Amygdala (tissue), 56 donors: ENCODE measurements at regions not wholly inside any gene's neighbourhood (a gene's known extent, or its start where the extent isn't known, plus 50 kb on each side); places are given as distances from the start of the nearest gene placed in this dataset.
A peak's percentile ranks its signal among the peaks of the same experiment; 100 is the strongest.
"Not testable (repeated sequence)": the region's sequence is repeated elsewhere in the genome, so short reads cannot be mapped to it uniquely, and the experiment has no call there.

Source experiments
- DNase-seq, 56 donors: peaks; one replicate each; lab custom pipeline; 2025; lab: John Stamatoyannopoulos, UW

- DNase-seq, result no peak
Observed at GRCh38 chr3:5035113-5035512, 55.9 kb downstream of the BHLHE40 start.

- DNase-seq, result no peak
Observed at GRCh38 chr3:5035692-5036391, 56.6 kb downstream of the BHLHE40 start.

DNA sequence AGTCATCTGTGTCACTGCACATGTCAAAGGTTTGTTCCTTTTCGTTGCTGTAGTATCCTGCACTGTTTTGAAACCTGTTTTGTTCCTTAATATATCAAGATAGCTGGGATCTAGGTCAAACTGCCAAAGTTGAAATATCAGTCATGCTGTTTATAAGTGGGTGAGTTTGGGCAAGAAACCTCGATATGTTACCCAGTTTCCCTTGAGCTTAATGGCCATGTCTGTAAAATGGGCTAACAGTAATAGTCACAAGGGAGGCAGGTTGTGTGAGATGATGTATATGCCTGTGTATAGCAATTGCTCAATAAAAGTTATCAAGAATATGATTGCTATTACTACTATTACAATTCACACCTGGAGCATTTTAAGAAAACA, 57.1 kb downstream of the BHLHE40 start:
- DNase-seq, result no peak

DNA sequence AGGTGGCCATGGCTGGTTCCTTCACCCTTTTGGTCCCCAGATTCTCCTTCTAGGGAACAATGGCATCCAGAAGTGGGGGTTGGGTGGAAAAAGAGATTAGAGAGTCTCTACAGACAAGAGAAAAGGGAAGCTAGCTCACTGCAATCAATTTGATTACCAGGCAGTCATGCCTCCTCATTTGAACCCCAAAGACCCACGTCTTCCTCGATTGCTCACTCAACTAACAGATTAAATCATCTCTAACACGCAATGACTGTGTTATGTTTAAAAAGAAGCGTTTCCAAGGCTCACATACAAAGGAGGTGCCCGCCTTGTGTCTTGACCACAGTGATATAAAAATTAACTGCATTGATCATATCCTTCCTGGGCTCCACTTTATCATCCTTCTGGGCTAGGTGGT, 57.6 kb downstream of the BHLHE40 start:
- DNase-seq, result no peak

DNA sequence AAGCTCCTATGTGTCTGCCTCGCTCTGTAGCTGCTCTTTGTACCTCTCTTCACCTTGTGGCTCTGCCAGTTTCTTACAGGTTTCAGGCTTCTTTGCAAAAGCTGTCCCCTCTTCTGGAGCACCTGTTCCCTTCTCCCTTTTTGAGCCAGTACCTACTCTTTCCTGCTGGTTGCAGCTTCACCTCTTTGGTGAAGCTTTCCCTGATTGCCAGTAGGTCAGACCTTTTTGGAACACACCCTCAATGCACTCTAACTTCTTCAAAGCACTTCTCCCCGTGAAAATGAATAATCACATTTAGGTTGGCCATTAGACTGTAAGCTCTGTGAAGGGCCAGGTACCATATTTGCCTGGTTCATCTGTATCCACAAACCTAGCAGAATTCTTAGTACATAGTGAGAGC, 60.3 kb downstream of the BHLHE40 start:
- DNase-seq, result no peak

DNA sequence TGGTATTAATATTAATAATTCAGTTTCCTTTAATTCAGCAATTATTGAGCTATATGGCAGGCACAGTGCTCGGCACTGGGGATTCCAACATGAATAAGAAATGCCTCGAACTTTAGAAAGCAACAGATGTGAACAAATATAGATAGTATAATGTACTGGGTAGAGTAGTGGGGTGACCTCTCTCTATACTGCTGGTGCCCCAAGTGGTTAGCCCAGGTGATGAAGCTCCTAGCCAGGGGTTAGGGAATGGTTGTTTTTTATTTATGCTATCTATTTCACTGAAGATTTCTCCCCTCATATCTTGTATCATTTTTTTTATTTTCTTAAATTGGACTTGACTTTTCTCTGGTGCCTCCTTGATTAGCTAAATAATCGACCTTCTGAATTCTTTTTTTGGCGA, 62.1 kb downstream of the BHLHE40 start:
- DNase-seq, result no peak

DNA sequence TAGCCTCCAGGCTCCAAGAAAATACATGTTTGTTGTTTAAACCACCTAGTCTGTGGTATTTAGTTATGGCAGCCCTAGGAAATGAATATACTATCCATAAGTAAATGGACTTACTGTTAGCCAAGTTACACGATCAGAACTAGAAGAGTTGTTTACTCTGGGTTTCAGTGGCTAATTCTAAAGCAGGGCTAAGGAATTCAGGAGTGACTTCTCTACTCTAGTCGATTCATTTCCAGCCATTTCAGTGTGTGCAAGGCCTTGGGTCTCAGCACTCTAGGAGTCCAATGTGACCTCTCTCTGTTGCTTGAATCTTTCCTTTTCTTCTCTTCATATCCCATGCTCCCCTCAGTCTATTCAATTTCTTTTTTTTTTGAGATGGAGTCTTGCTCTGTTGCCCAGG, 66.7 kb downstream of the BHLHE40 start:
- no peak for DNase-seq

GRCh38 chr3:5047764-5048419, 68.7 kb downstream of the BHLHE40 start:
- DNase-seq, result no peak

DNA sequence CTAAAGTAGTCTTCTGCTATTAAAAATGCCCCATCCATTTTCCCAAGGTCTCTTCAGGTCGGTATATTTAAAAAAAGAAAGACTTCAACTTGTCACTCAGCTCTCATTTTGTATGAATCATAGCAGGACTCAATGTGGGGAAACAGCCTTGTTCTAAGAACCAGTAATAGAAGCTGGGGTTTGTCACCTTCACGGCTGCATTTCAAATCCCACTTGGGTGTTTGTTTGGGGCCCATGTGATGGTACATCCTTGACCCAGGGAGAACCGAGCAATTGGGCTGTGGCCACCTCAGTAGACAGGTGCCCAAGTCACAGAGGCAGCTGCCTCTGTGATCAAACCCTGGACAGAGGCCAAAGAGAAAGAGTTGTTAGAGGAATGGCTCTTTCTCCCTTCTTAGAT, 70.3 kb upstream of the ARL8B start:
- no peak for DNase-seq

GRCh38 chr3:5052247-5052646, 69.8 kb upstream of the ARL8B start:
- DNase-seq, result no peak

- peak in 1 of 56 donors; percentile 15 for DNase-seq
Observed at GRCh38 chr3:5053021-5053831, 68.9 kb upstream of the ARL8B start.

DNA sequence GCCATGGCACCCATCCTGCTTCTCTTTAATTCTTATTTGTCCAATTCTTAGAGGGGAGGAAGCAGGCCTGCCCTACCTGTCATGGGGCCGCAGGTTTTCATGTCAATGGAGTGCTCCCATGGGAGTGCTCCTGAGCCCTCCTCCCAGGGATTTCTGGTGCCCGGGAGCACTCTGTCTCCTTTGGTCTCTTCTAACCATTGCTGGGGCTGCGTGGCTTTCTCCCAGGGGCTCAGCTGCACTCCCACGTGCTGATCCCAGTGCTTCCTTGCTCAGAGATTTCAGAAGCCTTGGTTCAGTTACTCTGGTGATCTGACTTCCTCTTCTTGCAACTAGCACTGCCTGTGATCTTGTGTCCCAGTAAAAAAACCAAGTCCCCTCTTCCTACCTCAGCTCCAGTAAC, 68.0 kb upstream of the ARL8B start:
- DNase-seq, result peak in 1 of 56 donors; percentile 10

DNA sequence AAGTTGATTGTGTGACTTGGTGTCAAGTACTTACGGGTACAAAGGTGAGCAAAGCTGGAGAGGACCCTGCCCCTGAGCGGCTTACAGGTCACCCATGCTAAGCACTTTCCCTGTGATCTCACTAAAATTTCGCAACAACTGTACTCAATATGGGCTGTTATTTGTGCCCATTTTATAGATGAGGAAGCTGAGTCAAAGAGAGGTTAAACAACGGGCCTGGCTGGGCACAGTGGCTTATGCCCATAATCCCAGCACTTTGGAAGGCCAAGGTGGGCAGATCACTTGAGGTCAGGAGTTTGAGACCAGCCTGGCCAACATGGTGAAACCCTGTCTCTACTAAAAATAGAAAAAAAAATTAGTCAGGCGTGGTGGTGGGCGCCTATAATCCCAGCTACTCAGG, 67.5 kb upstream of the ARL8B start:
- not testable (repeated sequence) for DNase-seq

DNA sequence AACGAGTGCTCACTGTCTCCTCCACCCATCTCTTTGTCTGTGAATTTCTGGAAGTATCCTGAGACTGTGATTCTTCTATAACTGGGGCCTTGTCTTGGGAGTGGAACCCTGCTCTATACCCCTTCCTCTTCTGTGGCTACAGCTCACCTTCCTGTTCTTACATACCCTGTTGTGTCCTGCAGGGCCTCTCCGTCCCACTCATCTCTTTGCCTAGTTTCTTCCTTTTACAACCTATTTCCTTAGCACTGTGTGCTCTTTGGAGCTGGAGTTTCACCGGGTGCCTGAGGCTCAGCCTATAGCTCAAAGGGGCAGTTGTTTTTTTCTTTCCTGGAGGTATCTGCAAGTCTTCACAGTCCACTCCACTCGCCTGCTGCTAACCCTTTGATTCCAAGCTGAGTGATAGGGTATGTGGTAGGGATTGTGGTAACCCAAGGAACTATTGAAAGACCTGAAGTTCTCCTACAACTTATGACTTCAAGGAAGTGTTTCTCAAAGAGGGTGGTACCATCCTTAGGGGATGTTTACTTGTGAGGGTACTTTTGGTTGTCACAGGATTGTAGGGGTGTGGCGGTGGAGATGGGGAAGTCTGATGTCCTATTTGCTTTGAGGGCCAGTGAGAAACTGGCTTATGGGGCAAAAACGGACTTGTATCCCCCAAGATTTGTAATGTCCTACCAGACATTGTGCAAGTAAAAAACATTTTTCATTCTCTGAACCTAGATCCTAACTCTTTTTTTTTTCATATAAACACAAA, 66.6 kb upstream of the ARL8B start:
- DNase-seq, result no peak

- no peak for DNase-seq
Observed at GRCh38 chr3:5056111-5056391, 66.0 kb upstream of the ARL8B start.

DNA sequence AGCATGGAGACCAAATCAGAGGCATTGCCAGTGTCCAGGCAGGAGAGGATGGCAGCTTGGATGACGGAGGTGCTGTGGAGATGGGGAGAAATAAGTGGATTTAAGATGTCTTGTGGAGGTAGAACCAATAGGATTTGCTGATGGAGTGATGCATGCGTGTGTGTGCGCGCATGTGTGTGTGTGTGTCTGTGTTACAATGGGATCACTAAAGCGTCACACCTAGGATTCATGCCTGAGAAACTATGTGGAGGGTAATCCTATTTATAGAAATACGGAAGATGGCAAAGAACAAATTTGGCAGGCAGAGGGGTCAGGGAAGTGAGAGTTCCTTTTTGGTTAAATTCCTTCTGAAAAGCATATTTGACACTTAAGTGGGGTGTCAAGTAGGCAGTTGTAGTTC, 64.8 kb upstream of the ARL8B start:
- no peak for DNase-seq

DNA sequence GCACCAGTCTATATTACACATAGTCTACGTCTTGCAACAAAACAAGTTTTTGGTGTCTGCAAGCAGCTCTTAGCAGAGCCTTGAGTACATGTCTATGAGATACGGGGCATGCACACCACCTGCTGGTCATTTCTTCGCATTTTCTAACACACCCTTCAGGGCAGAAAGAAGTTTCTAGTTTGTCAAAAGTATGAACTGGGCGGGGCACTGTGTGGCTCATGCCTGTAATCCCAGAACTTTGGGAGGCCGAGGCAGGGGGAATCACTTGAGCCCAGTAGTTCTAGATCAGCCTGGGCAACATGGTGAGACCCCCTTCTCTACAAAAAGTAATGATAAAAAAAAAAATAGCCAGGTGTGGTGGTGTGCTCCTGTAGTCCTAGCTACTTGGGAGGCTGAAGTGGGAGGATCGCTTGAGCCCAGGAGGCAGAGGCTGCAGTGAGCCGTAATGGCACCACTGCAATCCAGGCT, 64.2 kb upstream of the ARL8B start:
- peak in 32 of 56 donors; percentile 5 to 74 (median 30) for DNase-seq

DNA sequence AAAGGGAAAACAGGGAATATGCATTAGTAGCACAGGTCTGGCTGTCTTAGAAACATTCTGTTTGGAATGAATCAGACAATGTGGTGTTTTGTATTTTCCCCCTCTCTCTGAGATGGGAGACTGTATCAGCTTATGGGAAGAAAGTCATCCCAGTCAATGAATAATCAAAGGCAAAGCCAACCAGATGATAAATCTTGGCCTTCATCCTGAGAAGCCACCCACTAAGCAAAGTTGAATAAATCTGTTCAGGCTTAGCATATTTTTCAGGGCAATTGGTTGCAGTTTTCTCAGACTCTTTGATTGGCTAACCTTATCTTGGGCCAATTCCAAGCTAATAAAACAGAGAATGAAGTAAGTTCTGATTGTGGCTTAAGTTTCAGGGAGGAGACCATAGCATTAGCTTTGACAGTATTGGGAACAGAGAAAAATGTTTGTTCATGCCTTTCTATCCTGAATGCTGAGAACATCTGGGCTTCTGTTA, 63.6 kb upstream of the ARL8B start:
- DNase-seq, result no peak

- DNase-seq, result no peak
Observed at GRCh38 chr3:5059782-5060181, 62.3 kb upstream of the ARL8B start.

DNA sequence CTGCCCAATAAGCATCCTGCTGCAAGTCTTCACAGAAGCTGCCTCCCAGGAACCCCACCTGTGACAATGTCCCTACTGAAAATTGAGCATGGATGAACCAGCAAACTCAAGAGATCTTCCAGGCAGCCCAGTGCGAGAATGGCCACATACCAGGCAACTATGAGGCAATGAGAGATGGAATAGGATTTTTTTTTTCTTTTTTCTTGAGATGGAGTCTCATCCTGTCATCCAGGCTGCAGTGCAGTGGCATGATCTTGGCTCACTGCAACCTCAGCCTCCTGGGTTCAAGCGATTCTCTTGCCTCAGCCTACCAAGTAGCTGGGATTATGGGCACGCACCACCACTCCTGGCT, 60.9 kb upstream of the ARL8B start:
- DNase-seq, result no peak

- no peak for DNase-seq
Observed at GRCh38 chr3:5063724-5064123, 58.4 kb upstream of the ARL8B start.
